Pancreas (tissue), 10 donors: ENCODE measurements at regions not wholly inside any gene's neighbourhood (a gene's known extent, or its start where the extent isn't known, plus 50 kb on each side); places are given as distances from the start of the nearest gene placed in this dataset.

Experiments used
- ATAC-seq, 4 donors: fragments of 200-7000 bp; cut with Tn5 transposase; one replicate each; pipeline versions ENCODE4 v1.8.0 to v1.9.1; 2020; ENCODE audit warnings: mild to moderate bottlenecking in 4 of 4, moderate library complexity in 4 of 4
- DNase-seq, 6 donors: peaks; one replicate each; pipeline ENCODE4 v3.0.0-alpha.2; 2020
- FAIRE-seq: peaks from 2 replicates; lab custom pipeline; 2012; peaks lifted over from hg19 to GRCh38; lab: Jason Lieb, UNC
- H3K27ac ChIP-seq, 4 donors: fragments of 200-600 bp; sonication (generic); 1 replicate in 3 of 4; 2 replicates in 1 of 4; pipeline versions ENCODE4 v1.5.0 to v1.8.0; 2020
- H3K27me3 ChIP-seq, 4 donors: fragments of 200-600 bp; one replicate each; pipeline ENCODE4 v1.8.0; 2021
- H3K36me3 ChIP-seq, 3 donors: fragments of 200-600 bp; sonication (generic) in 1 of 3; one replicate each; pipeline versions ENCODE4 v1.5.0 to v1.8.0; 2020 to 2021
- H3K4me1 ChIP-seq, 3 donors: fragments of 200-600 bp; one replicate each; pipeline ENCODE4 v1.8.0; 2021
- H3K4me3 ChIP-seq, 4 donors: fragments of 200-600 bp; sonication (generic) in 2 of 4; one replicate each; pipeline versions ENCODE4 v1.5.0 to v1.8.0; 2020 to 2021
- H3K9me3 ChIP-seq, 4 donors: fragments of 200-600 bp; one replicate each; pipeline ENCODE4 v1.8.0; 2021
- CTCF ChIP-seq, 4 donors: fragments of 200-600 bp; sonication (generic) in 3 of 4; IDR thresholded peaks; one replicate each; pipeline versions ENCODE4 v1.5.0 to v1.8.0; 2021; ENCODE audit warnings: antibody characterized with exemption in 4 of 4
- WGBS, 2 donors: extraction: QIAGEN DNeasy Blood & Tissue Kit; methylation state at CpG; one replicate each; pipeline ENCODE4 v1.1.7; 2013; 5-methylcytosine and 5-hydroxymethylcytosine counted together
- intact Hi-C, 3 donors: fragments of 100-400 bp; cut with DNase I; formaldehyde crosslinking; loops; one replicate each; pipeline versions ENCODE4 v1.11.1 to v1.14.2; 2022
- donor health status: healthy with polysubstance abuse.
- donor health status: DM: no; HTN: no; CAD: no; lungs with moderate emphysema.
- donor health status: DM: no; HTN: no; CAD: no.
- donor health status: control.
- donor health status: control.
- donor health status: Bipolar disorder and iron deficiency.
- donor health status: DM: yes; HTN: yes; CAD: no.
- donor health status: DM: no; HTN: no; CAD: no.
- donor health status: DM: no; HTN: no; CAD: no.
- donor health status: DM: yes; HTN: yes; CAD: no.

- H3K4me1 ChIP-seq = no peaks in the 10 kb centered on the region
- no peaks in the 10 kb centered on the region for H3K9me3 ChIP-seq
- no peak for FAIRE-seq
- intact Hi-C loops = no loop called here
- H3K36me3 ChIP-seq = no peaks in the 10 kb centered on the region
- no peak overlapping the region for H3K4me3 ChIP-seq
- no peak for DNase-seq
- H3K27me3 ChIP-seq = no peaks in the 10 kb centered on the region
- TF ChIP-seq CTCF (IDR thresholded peaks at IDR 0.05) = no peak
- no peak overlapping the region for H3K27ac ChIP-seq
- WGBS, 2 donors = 61 to 68% methylated on average over 4 of the region's 4 CpGs
- ATAC-seq = no peak
Measured at GRCh38 chr2:199160081-199160480, 297.7 kb downstream of the SATB2 start.

GRCh38 chr2:199148076-199148845, 309.5 kb downstream of the SATB2 start:
- no peak for TF ChIP-seq CTCF (IDR thresholded peaks at IDR 0.05)
- H3K36me3 ChIP-seq = no peaks in the 10 kb centered on the region
- FAIRE-seq = no peak

GRCh38 chr2:199147216-199147615, 310.5 kb downstream of the SATB2 start:
- H3K36me3 ChIP-seq = no peaks in the 10 kb centered on the region
- FAIRE-seq = no peak
- no peaks in the 10 kb centered on the region for H3K27me3 ChIP-seq
- H3K4me3 ChIP-seq = no peak overlapping the region
- H3K9me3 ChIP-seq = no peaks in the 10 kb centered on the region
- intact Hi-C loops = no loop called here
- no peak for ATAC-seq
- H3K4me1 ChIP-seq = no peaks in the 10 kb centered on the region
- no peak for TF ChIP-seq CTCF (IDR thresholded peaks at IDR 0.05)
- no peak overlapping the region for H3K27ac ChIP-seq
- no peak for DNase-seq

More at GRCh38 chr2:199148076-199148845, 309.5 kb downstream of the SATB2 start:
- H3K9me3 ChIP-seq = no peaks in the 10 kb centered on the region
- no peak overlapping the region for H3K4me3 ChIP-seq
- H3K27ac ChIP-seq = no peak overlapping the region
- no peaks in the 10 kb centered on the region for H3K4me1 ChIP-seq
- ATAC-seq (no peak), DNase-seq (no peak)
- intact Hi-C loops = no loop called here
- WGBS, 2 donors = 45 to 61% methylated on average over 3 of the region's 3 CpGs
- H3K27me3 ChIP-seq = no peaks in the 10 kb centered on the region

- Histone ChIP-seq H3K9me3 (no peaks in the 10 kb centered on the region), H3K27me3 (no peaks in the 10 kb centered on the region), H3K36me3 (no peaks in the 10 kb centered on the region), H3K4me1 (no peaks in the 10 kb centered on the region), H3K4me3 (no peak overlapping the region), H3K27ac (no peak overlapping the region)
- no peak for FAIRE-seq
- no peak for TF ChIP-seq CTCF (IDR thresholded peaks at IDR 0.05)
- intact Hi-C loops = no loop called here
- no peak for DNase-seq
- no peak for ATAC-seq
Measured at GRCh38 chr2:199144546-199144945, 313.2 kb downstream of the SATB2 start.

- Histone ChIP-seq H3K27me3 (no peaks in the 10 kb centered on the region), H3K4me3 (no peak overlapping the region), H3K27ac (no peak overlapping the region), H3K4me1 (no peaks in the 10 kb centered on the region), H3K9me3 (no peaks in the 10 kb centered on the region), H3K36me3 (no peaks in the 10 kb centered on the region)
- FAIRE-seq (no peak), DNase-seq (no peak), ATAC-seq (no peak)
- TF ChIP-seq CTCF (IDR thresholded peaks at IDR 0.05) = no peak
- intact Hi-C loops = no loop called here
- 39 to 87% methylated on average over 1 of the region's 1 CpG for WGBS, 2 donors
Measured at GRCh38 chr2:199144036-199144435, 313.7 kb downstream of the SATB2 start.
